Panc1 (cell line): ENCODE measurements at regions not wholly inside any gene's neighbourhood (a gene's known extent, or its start where the extent isn't known, plus 50 kb on each side); places are given as distances from the start of the nearest gene placed in this dataset.

Source experiments
- ATAC-seq: fragments of 200-7000 bp; cut with Tn5 transposase; 2 replicates; pipeline ENCODE4 v1.9.1; 2020; ENCODE audit warnings: mild to moderate bottlenecking, moderate library complexity
- BruUV-seq: library from RNA; stranded (reverse); fragments of 400-500 nt; replicated peaks from 2 replicates; lab custom pipeline; 2021; lab: Mats Ljungman, UMichigan
- CTCF ChIA-PET: fragments of 300-600 bp; sonication (Branson Sonifier 250); formaldehyde crosslinking; loops from one replicate; lab custom pipeline; 2022; ENCODE audit warnings: antibody characterized with exemption; lab: Charles Lee
- POLR2A ChIA-PET: fragments of 300-600 bp; sonication (Branson Sonifier 250); formaldehyde crosslinking; loops from one replicate; lab custom pipeline; 2022; ENCODE audit warnings: antibody characterized with exemption; lab: Charles Lee
- DNase-seq: peaks from one replicate; pipeline ENCODE4 v3.0.0-alpha.2; 2010; ENCODE audit warnings: low read depth, low spot score
- H3K27ac ChIP-seq: 2 replicates; pipeline ENCODE4 v1.5.1; 2011; ENCODE audit warnings: mild to moderate bottlenecking, low read length, inconsistent platforms
- H3K27me3 ChIP-seq: fragments of 200-500 bp; sonication (Bioruptor generic); 2 replicates; pipeline ENCODE4 v1.6.0; 2014; ENCODE audit warnings: low read length, inconsistent platforms; ENCODE audit not compliant: control insufficient read depth, insufficient read depth
- H3K36me3 ChIP-seq: fragments of 200-500 bp; sonication (Bioruptor generic); 2 replicates; pipeline ENCODE4 v1.5.1; 2014; ENCODE audit warnings: inconsistent platforms, mild to moderate bottlenecking, low read length, moderate library complexity; ENCODE audit not compliant: control insufficient read depth, insufficient read depth
- H3K4me1 ChIP-seq: 2 replicates; pipeline ENCODE4 v1.5.1; 2011; ENCODE audit warnings: inconsistent platforms, mild to moderate bottlenecking, low read length, moderate library complexity; ENCODE audit not compliant: control insufficient read depth, insufficient read depth
- H3K4me3 ChIP-seq, 2 experiments: 2 replicates each; pipeline ENCODE4 v1.5.1; 2011 to 2012; ENCODE audit warnings: low read depth in 2 of 2, low read length in 2 of 2, mild to moderate bottlenecking in 2 of 2, inconsistent platforms in 1 of 2, moderate library complexity in 1 of 2
- H3K9me3 ChIP-seq: fragments of 200-500 bp; sonication (Bioruptor generic); 2 replicates; pipeline ENCODE4 v1.5.1; 2014; ENCODE audit warnings: low read depth, mild to moderate bottlenecking, inconsistent platforms, low read length, moderate library complexity; ENCODE audit not compliant: control insufficient read depth, insufficient read depth
- POLR2AphosphoS5 ChIP-seq: IDR thresholded peaks from 2 replicates; pipeline ENCODE4 v1.6.1; 2012; ENCODE audit warnings: mild to moderate bottlenecking, low read depth, low read length, moderate library complexity
- SIN3A ChIP-seq: IDR thresholded peaks from 2 replicates; pipeline ENCODE4 v1.6.1; 2012; ENCODE audit warnings: low read depth, mild to moderate bottlenecking, low read length, moderate library complexity, borderline replicate concordance; ENCODE audit not compliant: insufficient read depth
- TCF7L2 ChIP-seq: IDR thresholded peaks from 2 replicates; pipeline ENCODE4 v1.6.1; 2011; ENCODE audit warnings: mild to moderate bottlenecking, low read depth, low read length, inconsistent platforms
- in situ Hi-C: cut with HindIII; loops from 2 replicates; pipeline ENCODE4 v1.10.0; 2016; ENCODE audit warnings: low sequenced_read_pairs, low pct_unique_long_range_greater_than_20kb
- intact Hi-C: fragments of 100-400 bp; cut with micrococcal nuclease; formaldehyde crosslinking; loops from one replicate; pipeline ENCODE4 v1.10.0; 2022; ENCODE audit not compliant: unreplicated experiment
- TF ChIP-seq, protein P1 (sequence below), 2 experiments: IDR thresholded peaks; 2 replicates each; pipeline ENCODE4 v1.6.1; 2011 to 2012; ENCODE audit warnings: low read depth in 2 of 2, control low read depth in 1 of 2, low read length in 1 of 2, mild to moderate bottlenecking in 1 of 2, moderate library complexity in 1 of 2; ENCODE audit not compliant: insufficient read depth in 1 of 2
- TF ChIP-seq, protein P2 (sequence below): fragments of 450-650 bp; IDR thresholded peaks from 2 replicates; pipeline ENCODE4 v1.5.1; 2017; ENCODE audit warnings: mild to moderate bottlenecking

DNA sequence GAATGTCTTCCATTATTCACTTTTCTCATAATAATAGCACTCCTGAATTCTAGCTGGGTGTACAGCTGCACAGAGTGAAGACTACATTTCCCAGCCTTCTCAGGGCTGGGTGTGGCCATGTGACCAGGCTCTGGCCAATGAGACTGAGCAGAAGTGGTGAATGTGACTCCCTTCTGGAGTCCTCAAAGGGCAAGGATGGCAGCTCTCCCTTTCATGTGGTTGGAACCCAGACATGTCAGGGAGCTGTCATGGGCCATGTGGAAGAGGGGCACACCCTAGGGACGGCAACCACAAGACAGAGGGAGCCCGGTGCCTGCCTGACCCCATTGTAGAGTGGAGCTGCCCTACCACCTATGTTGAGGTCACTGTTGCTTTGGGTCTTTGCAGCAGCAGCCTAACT lies 312.8 kb upstream of the SULF2 start:
- Histone ChIP-seq H3K4me3 (no peak overlapping the region), H3K9me3 (no peaks in the 10 kb centered on the region), H3K36me3 (no peaks in the 10 kb centered on the region), H3K4me1 (no peaks in the 10 kb centered on the region), H3K27ac (no peak overlapping the region), H3K27me3 (peaks cover 8% of the 10 kb centered on the region)
- ATAC-seq (peak; percentile 51; the same call in 1 of the 2 replicates), DNase-seq (no peak)
- TF ChIP-seq POLR2AphosphoS5 = no peak
- TF ChIP-seq, protein P1, sequence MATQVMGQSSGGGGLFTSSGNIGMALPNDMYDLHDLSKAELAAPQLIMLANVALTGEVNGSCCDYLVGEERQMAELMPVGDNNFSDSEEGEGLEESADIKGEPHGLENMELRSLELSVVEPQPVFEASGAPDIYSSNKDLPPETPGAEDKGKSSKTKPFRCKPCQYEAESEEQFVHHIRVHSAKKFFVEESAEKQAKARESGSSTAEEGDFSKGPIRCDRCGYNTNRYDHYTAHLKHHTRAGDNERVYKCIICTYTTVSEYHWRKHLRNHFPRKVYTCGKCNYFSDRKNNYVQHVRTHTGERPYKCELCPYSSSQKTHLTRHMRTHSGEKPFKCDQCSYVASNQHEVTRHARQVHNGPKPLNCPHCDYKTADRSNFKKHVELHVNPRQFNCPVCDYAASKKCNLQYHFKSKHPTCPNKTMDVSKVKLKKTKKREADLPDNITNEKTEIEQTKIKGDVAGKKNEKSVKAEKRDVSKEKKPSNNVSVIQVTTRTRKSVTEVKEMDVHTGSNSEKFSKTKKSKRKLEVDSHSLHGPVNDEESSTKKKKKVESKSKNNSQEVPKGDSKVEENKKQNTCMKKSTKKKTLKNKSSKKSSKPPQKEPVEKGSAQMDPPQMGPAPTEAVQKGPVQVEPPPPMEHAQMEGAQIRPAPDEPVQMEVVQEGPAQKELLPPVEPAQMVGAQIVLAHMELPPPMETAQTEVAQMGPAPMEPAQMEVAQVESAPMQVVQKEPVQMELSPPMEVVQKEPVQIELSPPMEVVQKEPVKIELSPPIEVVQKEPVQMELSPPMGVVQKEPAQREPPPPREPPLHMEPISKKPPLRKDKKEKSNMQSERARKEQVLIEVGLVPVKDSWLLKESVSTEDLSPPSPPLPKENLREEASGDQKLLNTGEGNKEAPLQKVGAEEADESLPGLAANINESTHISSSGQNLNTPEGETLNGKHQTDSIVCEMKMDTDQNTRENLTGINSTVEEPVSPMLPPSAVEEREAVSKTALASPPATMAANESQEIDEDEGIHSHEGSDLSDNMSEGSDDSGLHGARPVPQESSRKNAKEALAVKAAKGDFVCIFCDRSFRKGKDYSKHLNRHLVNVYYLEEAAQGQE (IDR thresholded peaks at IDR 0.05; ENCODE audit: insufficient read depth in 1 of 2, low read depth in 2 of 2, low read length in 1 of 2) = no peak
- no peak for TF ChIP-seq TCF7L2
- TF ChIP-seq, protein P2, sequence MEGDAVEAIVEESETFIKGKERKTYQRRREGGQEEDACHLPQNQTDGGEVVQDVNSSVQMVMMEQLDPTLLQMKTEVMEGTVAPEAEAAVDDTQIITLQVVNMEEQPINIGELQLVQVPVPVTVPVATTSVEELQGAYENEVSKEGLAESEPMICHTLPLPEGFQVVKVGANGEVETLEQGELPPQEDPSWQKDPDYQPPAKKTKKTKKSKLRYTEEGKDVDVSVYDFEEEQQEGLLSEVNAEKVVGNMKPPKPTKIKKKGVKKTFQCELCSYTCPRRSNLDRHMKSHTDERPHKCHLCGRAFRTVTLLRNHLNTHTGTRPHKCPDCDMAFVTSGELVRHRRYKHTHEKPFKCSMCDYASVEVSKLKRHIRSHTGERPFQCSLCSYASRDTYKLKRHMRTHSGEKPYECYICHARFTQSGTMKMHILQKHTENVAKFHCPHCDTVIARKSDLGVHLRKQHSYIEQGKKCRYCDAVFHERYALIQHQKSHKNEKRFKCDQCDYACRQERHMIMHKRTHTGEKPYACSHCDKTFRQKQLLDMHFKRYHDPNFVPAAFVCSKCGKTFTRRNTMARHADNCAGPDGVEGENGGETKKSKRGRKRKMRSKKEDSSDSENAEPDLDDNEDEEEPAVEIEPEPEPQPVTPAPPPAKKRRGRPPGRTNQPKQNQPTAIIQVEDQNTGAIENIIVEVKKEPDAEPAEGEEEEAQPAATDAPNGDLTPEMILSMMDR = no peak
- no TSS peak for BruUV-seq
- in situ Hi-C loops (no loop called here), intact Hi-C loops (no loop called here)
- ChIA-PET CTCF (no interaction called here), POLR2A (interaction anchor here (0.6 kb wide), 1 partner anchor 12 kb away, joined by 11 read pairs; no protein-coding TSS in a partner anchor)

DNA sequence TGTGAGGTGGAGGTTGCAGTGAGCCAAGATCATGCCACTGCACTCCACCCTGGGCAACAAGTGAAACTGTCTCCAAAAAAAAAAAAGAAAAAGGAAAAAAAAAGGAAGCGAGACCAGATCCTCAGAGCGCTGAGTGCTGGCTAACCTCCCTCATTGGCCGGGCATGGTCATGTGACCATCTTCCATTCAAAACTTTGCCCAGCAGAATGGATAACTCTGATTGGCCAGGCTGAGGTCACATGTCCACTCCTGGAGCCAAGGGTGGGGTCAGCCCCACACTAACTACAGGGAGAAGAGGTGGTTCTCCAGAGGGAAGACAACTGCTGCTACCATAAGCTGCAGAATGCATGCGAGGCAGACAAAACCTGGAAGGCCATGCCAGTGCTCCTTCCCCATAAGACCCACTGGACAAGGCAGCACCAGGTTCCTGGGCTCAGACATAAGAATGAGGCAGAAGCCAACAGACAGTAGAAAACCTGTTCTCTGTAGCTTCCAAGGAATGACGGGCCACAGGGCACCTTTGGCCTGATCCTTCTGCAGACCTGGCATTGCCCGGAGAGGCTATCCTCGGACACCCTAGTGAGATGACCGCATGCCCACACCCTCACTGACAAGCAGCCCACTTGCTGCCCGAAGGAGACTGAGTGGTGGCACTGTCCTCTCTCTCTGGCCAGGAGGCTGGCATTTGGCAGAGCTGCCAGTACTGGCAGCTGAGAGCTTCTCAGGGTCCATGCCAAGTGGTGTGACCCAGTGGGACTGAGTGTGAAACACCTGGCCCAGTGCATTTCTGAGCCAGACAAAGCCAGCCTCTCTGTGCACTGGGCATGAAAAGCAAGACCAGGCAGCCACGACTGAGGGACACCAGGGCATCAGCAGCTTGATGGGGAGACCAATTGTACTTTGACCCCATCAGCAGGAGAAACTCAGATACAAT lies 311.9 kb upstream of the SULF2 start:
- ChIA-PET CTCF (no interaction called here), POLR2A (no interaction called here)
- DNase-seq = no peak
- H3K9me3 ChIP-seq = no peaks in the 10 kb centered on the region
- H3K36me3 ChIP-seq = no peaks in the 10 kb centered on the region
- intact Hi-C loops = no loop called here
- in situ Hi-C loops = no loop called here
- H3K4me3 ChIP-seq = no peak overlapping the region
- ATAC-seq = no peak
- peaks cover 8% of the 10 kb centered on the region for H3K27me3 ChIP-seq
- H3K27ac ChIP-seq = no peak overlapping the region
- BruUV-seq = no TSS peak
- no peak for TF ChIP-seq POLR2AphosphoS5
- TF ChIP-seq TCF7L2 = no peak
- TF ChIP-seq, protein P1 (IDR thresholded peaks at IDR 0.05; ENCODE audit: insufficient read depth in 1 of 2, low read depth in 2 of 2, low read length in 1 of 2) = no peak
- TF ChIP-seq, protein P2 = no peak
- no peak for TF ChIP-seq SIN3A
- no peaks in the 10 kb centered on the region for H3K4me1 ChIP-seq
